Ovary (tissue), 3 donors: ENCODE measurements at regions not wholly inside any gene's neighbourhood (a gene's known extent, or its start where the extent isn't known, plus 50 kb on each side); places are given as distances from the start of the nearest gene placed in this dataset.

Source experiments
- CTCF ChIP-seq, 3 donors: fragments of 450-650 bp in 2 of 3; fragments of 200-600 bp in 1 of 3; IDR thresholded peaks; one replicate each; pipeline versions ENCODE4 v1.5.1 to v1.8.0; 2016 to 2022; ENCODE audit warnings: antibody characterized with exemption in 3 of 3, mild to moderate bottlenecking in 1 of 3
- POLR2A ChIP-seq: fragments of 450-650 bp; IDR thresholded peaks from one replicate; pipeline ENCODE4 v1.6.1; 2017; ENCODE audit warnings: antibody characterized with exemption, mild to moderate bottlenecking, moderate library complexity
- donor health status: DM: no; HTN: no; CAD: no.

- TF ChIP-seq CTCF (IDR thresholded peaks at IDR 0.05) (no peak), POLR2A (no peak)
Observed at GRCh38 chr9:129498451-129499384, 122.2 kb downstream of the C9orf50 start.
